Endothelial cell of umbilical vein (primary cell): ENCODE measurements at regions not wholly inside any gene's neighbourhood (a gene's known extent, or its start where the extent isn't known, plus 50 kb on each side); places are given as distances from the start of the nearest gene placed in this dataset.

ENCODE experiments used
- BruUV-seq: library from RNA; stranded (reverse); fragments of 400-500 nt; replicated peaks from 2 replicates; lab custom pipeline; 2021; lab: Mats Ljungman, UMichigan
- CTCF ChIA-PET: fragments of 300-600, 350-600 bp; sonication (Branson Sonifier 250); formaldehyde crosslinking; loops from one replicate; lab custom pipeline; 2021; ENCODE audit warnings: antibody characterized with exemption, inconsistent platforms; lab: Charles Lee
- POLR2A ChIA-PET: fragments of 300-600, 350-600 bp; sonication (Branson Sonifier 250); formaldehyde crosslinking; loops from one replicate; lab custom pipeline; 2021; ENCODE audit warnings: antibody characterized with exemption, inconsistent platforms; lab: Charles Lee
- DNase-seq: peaks from one replicate; pipeline ENCODE4 v3.0.0-alpha.2; 2011; ENCODE audit warnings: low read depth, low spot score
- FAIRE-seq: peaks from 2 replicates; lab custom pipeline; 2011; peaks lifted over from hg19 to GRCh38; lab: Jason Lieb, UNC
- H2AFZ ChIP-seq: 2 replicates; pipeline ENCODE4 v1.6.0; 2012; ENCODE audit warnings: low read depth, low read length, control low read depth, inconsistent platforms
- H3K27ac ChIP-seq: 2 replicates; pipeline ENCODE4 v1.5.1; 2011; ENCODE audit warnings: low read depth, mild to moderate bottlenecking, control low read depth, low read length, moderate library complexity; ENCODE audit not compliant: insufficient read depth
- H3K27me3 ChIP-seq, 2 experiments: 2 replicates each; pipeline versions ENCODE4 v1.6.0 to v1.6.1; 2011; ENCODE audit warnings: low read length in 2 of 2, mixed read lengths in 1 of 2; ENCODE audit not compliant: control insufficient read depth in 2 of 2, insufficient read depth in 2 of 2
- H3K36me3 ChIP-seq, 2 experiments: 2 replicates in 1 of 2; 3 replicates in 1 of 2; pipeline ENCODE4 v1.5.1; 2011; ENCODE audit warnings: low read length in 2 of 2, mild to moderate bottlenecking in 1 of 2, moderate library complexity in 1 of 2; ENCODE audit not compliant: control insufficient read depth in 2 of 2, insufficient read depth in 2 of 2; ENCODE audit errors: extremely low read depth in 1 of 2
- H3K4me1 ChIP-seq: 3 replicates; pipeline ENCODE4 v1.5.1; 2011; ENCODE audit warnings: mild to moderate bottlenecking, low read length; ENCODE audit not compliant: control insufficient read depth, insufficient read depth; ENCODE audit errors: extremely low read depth
- H3K4me2 ChIP-seq: 2 replicates; pipeline ENCODE4 v1.6.1; 2011; ENCODE audit warnings: low read length, control low read depth, mixed read lengths; ENCODE audit not compliant: insufficient read depth
- H3K4me3 ChIP-seq, 3 experiments: fragments of 200-600 bp in 1 of 3; sonication (generic), shearing (Covaris generic) in 1 of 3; replicated peaks in 1 of 3; 2 replicates each; pipeline ENCODE4 v1.5.1; 2011 to 2016; ENCODE audit warnings: control low read depth in 3 of 3, low read length in 3 of 3, mild to moderate bottlenecking in 2 of 3, inconsistent platforms in 1 of 3, low read depth in 1 of 3, moderate library complexity in 1 of 3; ENCODE audit not compliant: insufficient read depth in 1 of 3
- H3K79me2 ChIP-seq: 2 replicates; pipeline ENCODE4 v1.6.0; 2012; ENCODE audit warnings: low read length, inconsistent platforms; ENCODE audit not compliant: control insufficient read depth, insufficient read depth
- H3K9ac ChIP-seq: replicated peaks from 2 replicates; pipeline ENCODE3; 2011; ENCODE audit warnings: low read length, control low read depth; ENCODE audit not compliant: insufficient read depth; ENCODE audit errors: extremely low read depth
- H3K9me1 ChIP-seq: replicated peaks from 3 replicates; pipeline ENCODE4 v1.6.0; 2011; ENCODE audit warnings: mild to moderate bottlenecking, low read length; ENCODE audit not compliant: control insufficient read depth, insufficient read depth; ENCODE audit errors: extremely low read depth
- H3K9me3 ChIP-seq: replicated peaks from 2 replicates; pipeline ENCODE4 v1.5.1; 2012; ENCODE audit warnings: low read length, inconsistent platforms; ENCODE audit not compliant: control insufficient read depth, insufficient read depth
- H4K20me1 ChIP-seq: replicated peaks from 2 replicates; pipeline ENCODE3; 2011; ENCODE audit warnings: mild to moderate bottlenecking, low read length; ENCODE audit not compliant: control insufficient read depth, insufficient read depth; ENCODE audit errors: extremely low read depth
- CTCF ChIP-seq, 2 donors: IDR thresholded peaks; 1 replicate in 1 of 2; 2 replicates in 1 of 2; pipeline ENCODE4 v1.5.1; 2011; ENCODE audit warnings: low read length in 2 of 2, mild to moderate bottlenecking in 2 of 2, moderate library complexity in 2 of 2, control low read depth in 1 of 2, inconsistent platforms in 1 of 2, low read depth in 1 of 2; ENCODE audit not compliant: insufficient read depth in 1 of 2; ENCODE audit errors: extremely low read depth in 1 of 2
- EZH2 ChIP-seq: IDR thresholded peaks from 2 replicates; pipeline ENCODE4 v1.6.1; 2012; ENCODE audit warnings: borderline replicate concordance, low read depth, mild to moderate bottlenecking, moderate library complexity, low read length, inconsistent platforms; ENCODE audit not compliant: severe bottlenecking
- FOS ChIP-seq: IDR thresholded peaks from 2 replicates; pipeline ENCODE4 v1.6.1; 2011; ENCODE audit warnings: mild to moderate bottlenecking, low read length, moderate library complexity, borderline replicate concordance; ENCODE audit not compliant: insufficient read depth
- GATA2 ChIP-seq: IDR thresholded peaks from 2 replicates; pipeline ENCODE4 v1.7.0; 2011; ENCODE audit warnings: low read depth, mild to moderate bottlenecking, moderate library complexity, mixed read lengths, low read length; ENCODE audit not compliant: insufficient read length, insufficient read depth
- JUN ChIP-seq: IDR thresholded peaks from 2 replicates; pipeline ENCODE4 v1.6.1; 2011; ENCODE audit warnings: borderline replicate concordance, low read depth; ENCODE audit not compliant: insufficient read length, insufficient read depth
- MAX ChIP-seq: IDR thresholded peaks from 2 replicates; pipeline ENCODE4 v1.6.1; 2011; ENCODE audit not compliant: insufficient read depth, insufficient read length
- MYC ChIP-seq: IDR thresholded peaks from one replicate; pipeline ENCODE4 v1.6.1; 2011; ENCODE audit warnings: mild to moderate bottlenecking, low read depth, low read length
- POLR2A ChIP-seq: IDR thresholded peaks from 2 replicates; pipeline ENCODE4 v1.6.1; 2012; ENCODE audit warnings: low read depth, mild to moderate bottlenecking, control low read depth, low read length
- POLR2AphosphoS5 ChIP-seq: IDR thresholded peaks from 2 replicates; pipeline ENCODE4 v1.6.1; 2012; ENCODE audit warnings: low read depth, mild to moderate bottlenecking, control low read depth, low read length, moderate library complexity; ENCODE audit not compliant: insufficient read depth
- dilution Hi-C: fragments of 300-500 bp; cut with MboI; formaldehyde crosslinking; loops from one replicate; pipeline ENCODE4 v1.15.0; 2019; ENCODE audit warnings: low sequenced_read_pairs; ENCODE audit not compliant: extremely low pct_ligation_motif_present
- intact Hi-C: fragments of 100-400 bp; cut with micrococcal nuclease; formaldehyde crosslinking; loops from one replicate; pipeline ENCODE4 v1.10.0; 2022

- BruUV-seq = no TSS peak
- peak overlapping the region; percentile 43 for H3K4me2 ChIP-seq
- H3K9me1 ChIP-seq = no peaks in the 10 kb centered on the region
- DNase-seq (no peak), FAIRE-seq (no peak)
- CTCF ChIA-PET = interaction anchor here (0.8 to 5.2 kb wide), 2 partner anchors 24 to 87 kb away, joined by 3 to 27 read pairs; no protein-coding TSS in a partner anchor
- H3K27me3 ChIP-seq = no peaks in the 10 kb centered on the region
- dilution Hi-C loops = loop anchor here (10.0 to 25.0 kb wide), 2 partner anchors 132 to 235 kb away; no protein-coding TSS in a partner anchor
- peak overlapping the region; percentile 4 for H3K27ac ChIP-seq
- no peaks in the 10 kb centered on the region for H4K20me1 ChIP-seq
- no peak for TF ChIP-seq MAX
- TF ChIP-seq JUN = no peak
- H3K9me3 ChIP-seq = no peaks in the 10 kb centered on the region
- H2AFZ ChIP-seq = no peak overlapping the region
- H3K9ac ChIP-seq = no peak overlapping the region
- POLR2A ChIA-PET = no interaction called here
- H3K4me3 ChIP-seq = no peak overlapping the region
- H3K4me1 ChIP-seq = peaks cover 77% of the 10 kb centered on the region
- intact Hi-C loops = no loop called here
- H3K79me2 ChIP-seq = peaks cover 95% of the 10 kb centered on the region
- H3K36me3 ChIP-seq = no peaks in the 10 kb centered on the region
Measured at GRCh38 chr9:21552244-21553170, 70.4 kb upstream of the IFNE start.

DNA sequence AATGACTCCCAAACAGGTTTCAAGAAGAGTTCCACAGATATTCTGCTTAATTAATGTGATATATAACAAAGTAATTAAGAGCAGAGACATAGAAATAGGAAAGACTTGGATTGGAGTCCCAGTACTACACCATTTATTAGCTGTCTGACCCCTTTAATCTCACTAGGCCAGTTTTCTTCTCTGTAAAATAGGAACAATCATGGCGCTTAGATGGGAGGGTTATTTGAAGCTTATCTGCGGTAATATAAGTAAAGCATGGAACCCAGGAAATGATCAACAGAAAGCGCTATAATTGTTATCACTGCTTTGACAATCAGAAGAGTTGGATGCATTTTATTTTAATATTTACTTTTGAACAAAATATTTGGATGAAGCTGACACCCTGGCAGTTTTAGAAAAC, 71.3 kb upstream of the IFNE start:
- POLR2A ChIA-PET = no interaction called here
- dilution Hi-C loops = loop anchor here (10.0 to 25.0 kb wide), 2 partner anchors 131 to 234 kb away; no protein-coding TSS in a partner anchor
- no peak for FAIRE-seq
- Histone ChIP-seq H3K9ac (no peak overlapping the region), H3K4me1 (peaks cover 69% of the 10 kb centered on the region), H3K9me1 (no peaks in the 10 kb centered on the region), H3K79me2 (peaks cover 95% of the 10 kb centered on the region), H3K4me3 (no peak overlapping the region), H2AFZ (no peak overlapping the region), H3K36me3 (no peaks in the 10 kb centered on the region), H3K9me3 (no peaks in the 10 kb centered on the region), H3K27me3 (no peaks in the 10 kb centered on the region), H3K27ac (no peak overlapping the region), H4K20me1 (no peaks in the 10 kb centered on the region), H3K4me2 (peak overlapping the region; percentile 40)
- no peak for TF ChIP-seq FOS
- no peak for TF ChIP-seq POLR2AphosphoS5
- TF ChIP-seq MYC = no peak
- TF ChIP-seq EZH2 = no peak
- TF ChIP-seq GATA2 = no peak
- TF ChIP-seq CTCF (IDR thresholded peaks at IDR 0.05; ENCODE audit: extremely low read depth in 1 of 2, insufficient read depth in 1 of 2, low read depth in 1 of 2, low read length in 2 of 2) = no peak
- no peak for TF ChIP-seq POLR2A
- no peak for DNase-seq
- CTCF ChIA-PET = interaction anchor here (0.8 to 5.2 kb wide), 4 partner anchors 11 to 318 kb away, joined by 3 to 27 read pairs (median 4); no protein-coding TSS in a partner anchor
- intact Hi-C loops = no loop called here
- no TSS peak for BruUV-seq
